ENCODE measurements at regions not wholly inside any gene's neighbourhood (a gene's known extent, or its start where the extent isn't known, plus 50 kb on each side); places are given as distances from the start of the nearest gene placed in this dataset.

- Histone ChIP-seq H3F3A (ENCODE audit: insufficient read depth, low read depth) (peaks cover 13% of the 10 kb centered on the region; the same call in 1 of the 2 replicates), H3K4me1 (replicated peaks; ENCODE audit: insufficient read depth) (peaks cover 36% of the 10 kb centered on the region), H2AFZ (no peak overlapping the region), H3K9me3 (ENCODE audit: insufficient read depth, low read depth) (no peaks in the 10 kb centered on the region), H3K27me3 (ENCODE audit: insufficient read depth, low read depth) (no peaks in the 10 kb centered on the region), H3K27ac (no peak overlapping the region), H4K20me1 (ENCODE audit: insufficient read depth) (no peaks in the 10 kb centered on the region), H3K9me2 (ENCODE audit: insufficient read depth) (no peaks in the 10 kb centered on the region), H3K79me2 (ENCODE audit: low read depth) (no peaks in the 10 kb centered on the region), H3K4me2 (no peak overlapping the region), H3K36me3 (ENCODE audit: low read depth) (no peaks in the 10 kb centered on the region), H3K4me3 (no peak overlapping the region)
- DNase-seq, result no peak
- ChIA-PET CTCF (no interaction called here), POLR2A (ENCODE audit: unreplicated experiment) (interaction anchor here (0.6 kb wide), 1 partner anchor 19 kb away, joined by 8 read pairs; no protein-coding TSS in a partner anchor)
- intact Hi-C loops (cut with micrococcal nuclease; ENCODE audit: unreplicated experiment), result no loop called here
- no TSS peak for BruUV-seq (replicated peaks)
- TF ChIP-seq EZH2 (IDR thresholded peaks at IDR 0.05; ENCODE audit: low read depth), result no peak
- TF ChIP-seq, protein P1, sequence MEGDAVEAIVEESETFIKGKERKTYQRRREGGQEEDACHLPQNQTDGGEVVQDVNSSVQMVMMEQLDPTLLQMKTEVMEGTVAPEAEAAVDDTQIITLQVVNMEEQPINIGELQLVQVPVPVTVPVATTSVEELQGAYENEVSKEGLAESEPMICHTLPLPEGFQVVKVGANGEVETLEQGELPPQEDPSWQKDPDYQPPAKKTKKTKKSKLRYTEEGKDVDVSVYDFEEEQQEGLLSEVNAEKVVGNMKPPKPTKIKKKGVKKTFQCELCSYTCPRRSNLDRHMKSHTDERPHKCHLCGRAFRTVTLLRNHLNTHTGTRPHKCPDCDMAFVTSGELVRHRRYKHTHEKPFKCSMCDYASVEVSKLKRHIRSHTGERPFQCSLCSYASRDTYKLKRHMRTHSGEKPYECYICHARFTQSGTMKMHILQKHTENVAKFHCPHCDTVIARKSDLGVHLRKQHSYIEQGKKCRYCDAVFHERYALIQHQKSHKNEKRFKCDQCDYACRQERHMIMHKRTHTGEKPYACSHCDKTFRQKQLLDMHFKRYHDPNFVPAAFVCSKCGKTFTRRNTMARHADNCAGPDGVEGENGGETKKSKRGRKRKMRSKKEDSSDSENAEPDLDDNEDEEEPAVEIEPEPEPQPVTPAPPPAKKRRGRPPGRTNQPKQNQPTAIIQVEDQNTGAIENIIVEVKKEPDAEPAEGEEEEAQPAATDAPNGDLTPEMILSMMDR (conservative IDR thresholded peaks at IDR 0.05), result no peak
Observed at GRCh38 chr2:43111788-43112554, 114.4 kb downstream of the ZFP36L2 start.

DNA sequence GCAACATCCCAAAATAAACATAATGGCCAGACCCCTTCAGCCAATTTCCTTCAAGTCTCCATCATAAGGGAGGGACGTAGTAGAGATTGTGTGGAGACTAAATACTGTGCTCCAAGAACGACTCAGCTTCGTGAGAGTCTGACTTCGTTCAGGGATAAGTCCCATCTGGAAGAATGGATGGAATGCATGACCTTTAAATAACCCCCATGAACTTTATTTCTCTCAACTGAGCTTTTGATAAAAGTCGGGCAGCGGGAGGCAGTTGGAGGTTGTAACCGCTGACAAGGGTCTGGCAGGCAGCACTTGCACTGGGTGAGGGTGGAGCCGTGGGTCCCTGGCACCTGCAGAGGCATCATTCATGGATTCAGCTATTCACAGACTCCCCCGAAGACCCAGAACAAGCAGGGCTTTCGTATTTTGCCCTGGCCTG is 115.9 kb downstream of the ZFP36L2 start:
- ChIA-PET CTCF (interaction anchor here (0.6 to 0.9 kb wide), 4 partner anchors 10 to 1251 kb away, joined by 3 to 4 read pairs (median 3); no protein-coding TSS in a partner anchor), POLR2A (ENCODE audit: unreplicated experiment) (interaction anchor here (0.7 kb wide), 1 partner anchor 335 kb away, joined by 3 read pairs; no protein-coding TSS in a partner anchor)
- Histone ChIP-seq H3K36me3 (ENCODE audit: low read depth) (no peaks in the 10 kb centered on the region), H2AFZ (no peak overlapping the region), H3F3A (ENCODE audit: insufficient read depth, low read depth) (peaks cover 13% of the 10 kb centered on the region; the same call in 1 of the 2 replicates), H3K9me3 (ENCODE audit: insufficient read depth, low read depth) (no peaks in the 10 kb centered on the region), H3K9me2 (ENCODE audit: insufficient read depth) (no peaks in the 10 kb centered on the region), H3K79me2 (ENCODE audit: low read depth) (no peaks in the 10 kb centered on the region), H4K20me1 (ENCODE audit: insufficient read depth) (no peaks in the 10 kb centered on the region), H3K4me1 (replicated peaks; ENCODE audit: insufficient read depth) (peaks cover 37% of the 10 kb centered on the region), H3K27me3 (ENCODE audit: insufficient read depth, low read depth) (no peaks in the 10 kb centered on the region), H3K4me3 (no peak overlapping the region), H3K27ac (no peak overlapping the region), H3K4me2 (no peak overlapping the region)
- peak in 1 of 2 experiments; percentile 51 for DNase-seq
- TF ChIP-seq EZH2 (IDR thresholded peaks at IDR 0.05; ENCODE audit: low read depth), result no peak
- TF ChIP-seq, protein P1 (conservative IDR thresholded peaks at IDR 0.05), result no peak
- no TSS peak for BruUV-seq (replicated peaks)
- intact Hi-C loops (cut with micrococcal nuclease; ENCODE audit: unreplicated experiment), result no loop called here

GRCh38 chr2:43109261-43109743 is 117.1 kb downstream of the ZFP36L2 start:
- Histone ChIP-seq H3K27me3 (ENCODE audit: insufficient read depth, low read depth) (no peaks in the 10 kb centered on the region), H2AFZ (no peak overlapping the region), H3K9me3 (ENCODE audit: insufficient read depth, low read depth) (no peaks in the 10 kb centered on the region), H3K4me3 (no peak overlapping the region), H3K4me2 (no peak overlapping the region), H4K20me1 (ENCODE audit: insufficient read depth) (no peaks in the 10 kb centered on the region), H3K79me2 (ENCODE audit: low read depth) (no peaks in the 10 kb centered on the region), H3K27ac (no peak overlapping the region), H3K4me1 (replicated peaks; ENCODE audit: insufficient read depth) (peaks cover 32% of the 10 kb centered on the region), H3F3A (ENCODE audit: insufficient read depth, low read depth) (peaks cover 9% of the 10 kb centered on the region; the same call in 1 of the 2 replicates), H3K36me3 (ENCODE audit: low read depth) (no peaks in the 10 kb centered on the region), H3K9me2 (ENCODE audit: insufficient read depth) (no peaks in the 10 kb centered on the region)
- ChIA-PET POLR2A (ENCODE audit: unreplicated experiment) (interaction anchor here (0.6 kb wide), 1 partner anchor 152 kb away, joined by 4 read pairs; no protein-coding TSS in a partner anchor), CTCF (no interaction called here)
- TF ChIP-seq, protein P1 (conservative IDR thresholded peaks at IDR 0.05), result no peak
- no peak for TF ChIP-seq EZH2 (IDR thresholded peaks at IDR 0.05; ENCODE audit: low read depth)
- BruUV-seq (replicated peaks), result no TSS peak
- intact Hi-C loops (cut with micrococcal nuclease; ENCODE audit: unreplicated experiment), result no loop called here
- DNase-seq, result no peak

Measured in PC-9 (cell line).